ENCODE measurements at regions not wholly inside any gene's neighbourhood (a gene's known extent, or its start where the extent isn't known, plus 50 kb on each side); places are given as distances from the start of the nearest gene placed in this dataset.

DNA sequence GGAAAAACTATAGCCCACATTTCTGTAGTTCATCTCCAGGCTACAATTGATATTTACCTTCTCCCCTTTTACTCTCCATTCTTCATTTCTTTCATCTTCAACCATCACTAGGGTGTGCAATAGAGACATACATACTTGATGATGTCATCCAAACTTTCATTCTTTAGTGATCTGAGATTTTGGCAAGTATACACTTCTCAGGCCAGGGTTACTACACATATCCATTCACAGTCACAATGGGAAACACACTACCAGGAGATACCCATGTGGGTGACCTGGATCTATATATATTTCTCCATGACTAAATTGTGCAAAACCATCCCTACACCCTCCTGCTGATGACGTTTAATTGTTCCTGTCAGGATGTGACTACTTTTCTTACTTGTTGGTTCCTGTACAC is 769.5 kb upstream of the DPPA4 start:
- no peak for DNase-seq (ENCODE audit: low read depth)

- no peak for DNase-seq (ENCODE audit: low read depth)
These were observed 786.6 kb upstream of the DPPA4 start for GRCh38 chr3:110123946-110124345.

DNA sequence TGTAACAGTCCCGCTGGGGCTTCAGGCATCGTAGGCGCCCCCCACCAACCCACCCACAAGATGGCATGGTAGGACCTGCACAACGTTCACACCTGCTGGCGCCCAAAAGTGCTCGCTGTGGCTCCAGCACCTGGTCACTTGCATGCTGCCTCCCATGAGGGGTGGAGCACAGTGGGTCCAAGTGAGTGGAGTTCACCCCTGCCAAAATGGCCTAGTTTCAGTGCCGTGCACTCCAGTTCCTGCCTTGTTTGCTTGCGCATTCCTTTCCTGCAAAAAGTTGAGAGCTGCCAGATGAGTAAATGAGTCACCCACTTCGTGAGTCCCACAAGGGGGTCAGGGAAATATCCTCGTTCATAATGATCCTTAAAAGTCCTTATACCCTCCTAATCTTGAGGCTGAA is 788.7 kb upstream of the DPPA4 start:
- DNase-seq (ENCODE audit: low read depth) = no peak

- no peak for DNase-seq (ENCODE audit: low read depth)
These were observed 796.6 kb upstream of the DPPA4 start for GRCh38 chr3:110133971-110134370.

DNA sequence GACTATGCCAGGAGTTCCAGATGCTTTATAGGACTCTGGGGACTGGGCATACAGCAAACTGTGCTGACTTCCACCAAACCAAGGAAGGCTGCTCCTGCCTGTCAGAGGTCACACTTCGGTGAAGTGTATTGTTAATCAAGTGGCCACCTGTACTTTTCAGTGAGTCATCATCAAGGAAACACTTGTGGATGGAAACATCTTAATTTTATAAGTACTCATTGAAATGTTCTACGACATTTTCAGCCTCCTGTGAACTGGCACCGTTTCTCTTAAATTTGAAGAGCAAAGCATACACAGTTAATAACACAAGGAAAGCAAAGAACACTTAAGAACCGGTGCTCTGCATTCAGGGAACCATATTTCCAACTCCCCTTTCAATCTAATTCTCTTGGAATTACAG is 801.7 kb upstream of the DPPA4 start:
- no peak for DNase-seq (ENCODE audit: low read depth)

DNA sequence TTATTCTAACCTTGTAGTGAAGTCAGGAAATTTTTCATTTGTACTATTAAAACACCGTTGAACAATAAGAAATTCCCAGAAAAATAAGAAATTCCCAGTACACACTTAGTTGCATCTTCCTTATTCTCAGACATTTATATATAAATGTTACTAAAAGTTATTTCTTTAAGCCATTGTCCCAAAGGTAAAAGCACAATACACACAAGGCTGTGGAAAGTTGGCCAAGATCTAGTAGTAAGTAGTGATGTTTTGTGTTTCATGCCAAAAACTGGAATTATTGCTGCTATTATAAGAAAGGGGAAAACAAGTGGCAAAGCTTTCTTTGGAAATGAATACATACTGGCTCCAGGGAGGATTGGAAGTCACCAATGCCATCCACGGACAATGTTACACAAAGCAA is 802.5 kb upstream of the DPPA4 start:
- DNase-seq (ENCODE audit: low read depth) = no peak

DNA sequence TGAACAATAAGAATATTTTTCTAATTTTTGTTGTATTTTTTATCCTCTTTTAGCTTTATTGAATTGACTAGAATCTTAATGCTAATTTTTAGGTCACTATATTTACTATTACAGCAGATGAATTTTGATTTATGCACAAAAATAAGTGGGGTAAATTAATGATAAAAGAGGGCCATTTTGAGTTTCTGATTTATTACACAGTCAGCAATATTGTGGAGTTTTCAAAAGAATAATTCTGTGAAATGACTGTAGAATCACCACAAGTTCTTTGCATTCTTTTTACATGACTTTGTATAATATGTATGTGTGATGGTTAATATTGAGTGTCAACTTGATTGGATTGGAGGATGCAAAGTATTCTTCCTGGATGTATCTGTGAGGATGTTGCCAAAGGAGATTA is 812.4 kb upstream of the DPPA4 start:
- no peak for DNase-seq (ENCODE audit: low read depth)

- DNase-seq (ENCODE audit: low read depth) = no peak
These were observed 819.9 kb upstream of the DPPA4 start for GRCh38 chr3:110157221-110157620.

DNA sequence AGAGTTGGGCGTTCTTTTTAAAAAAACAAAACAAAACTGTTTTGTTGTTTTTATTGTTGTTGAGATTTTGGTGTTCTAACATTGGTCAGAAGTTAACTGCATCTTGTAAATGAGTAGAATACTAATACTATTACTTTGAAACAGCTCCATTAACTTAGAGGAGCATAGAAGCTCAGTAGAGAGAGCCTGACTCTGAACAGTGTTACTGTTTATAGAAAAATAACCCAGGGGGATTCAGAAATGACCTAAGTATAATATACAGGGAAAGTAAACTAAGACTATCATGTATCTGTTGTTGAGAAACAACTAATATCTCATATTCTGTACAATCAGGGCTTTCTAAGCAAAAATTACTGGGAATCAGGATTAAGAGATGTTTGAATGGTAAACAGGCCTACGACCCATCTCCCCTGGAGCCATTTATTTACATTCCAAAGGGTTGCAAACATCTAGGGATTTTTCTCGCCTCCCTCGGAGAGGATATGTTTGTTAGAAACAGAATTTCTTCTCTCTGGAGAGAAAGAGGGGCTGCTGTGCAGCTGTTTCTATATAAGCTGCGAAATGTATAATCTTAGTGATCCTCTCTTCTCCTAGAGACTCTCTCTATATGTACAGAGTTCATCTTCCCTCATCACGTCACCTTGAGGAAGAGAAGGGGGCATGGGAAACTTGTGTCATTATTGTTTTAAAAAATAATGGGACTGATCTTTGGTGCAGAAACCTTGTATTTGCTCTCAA is 827.5 kb upstream of the DPPA4 start:
- no peak for DNase-seq (ENCODE audit: low read depth)

DNA sequence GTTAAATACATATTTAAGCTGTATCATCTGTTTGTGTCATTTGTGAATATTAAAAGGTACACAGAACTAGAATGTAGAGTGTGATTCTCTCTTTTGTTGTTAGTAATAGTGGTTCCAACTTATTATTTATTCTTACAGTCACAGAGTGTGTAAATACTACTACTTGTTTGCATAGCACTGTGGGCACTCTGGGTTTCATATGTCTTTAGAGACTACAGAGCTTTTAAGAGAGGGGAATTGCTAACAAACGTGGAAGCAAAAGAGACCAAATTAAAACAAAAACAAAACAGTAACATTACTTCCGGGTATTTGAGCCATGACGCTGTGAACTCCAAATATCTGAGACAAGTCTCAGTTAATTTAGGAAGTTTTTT is 828.0 kb upstream of the DPPA4 start:
- DNase-seq (ENCODE audit: low read depth) = no peak

- no peak for DNase-seq (ENCODE audit: low read depth)
These were observed 828.4 kb upstream of the DPPA4 start for GRCh38 chr3:110165753-110166152.

- DNase-seq (ENCODE audit: low read depth) = no peak
These were observed 829.4 kb upstream of the DPPA4 start for GRCh38 chr3:110166791-110167190.

- DNase-seq (ENCODE audit: low read depth) = no peak
These were observed 837.6 kb upstream of the DPPA4 start for GRCh38 chr3:110174908-110175307.

DNA sequence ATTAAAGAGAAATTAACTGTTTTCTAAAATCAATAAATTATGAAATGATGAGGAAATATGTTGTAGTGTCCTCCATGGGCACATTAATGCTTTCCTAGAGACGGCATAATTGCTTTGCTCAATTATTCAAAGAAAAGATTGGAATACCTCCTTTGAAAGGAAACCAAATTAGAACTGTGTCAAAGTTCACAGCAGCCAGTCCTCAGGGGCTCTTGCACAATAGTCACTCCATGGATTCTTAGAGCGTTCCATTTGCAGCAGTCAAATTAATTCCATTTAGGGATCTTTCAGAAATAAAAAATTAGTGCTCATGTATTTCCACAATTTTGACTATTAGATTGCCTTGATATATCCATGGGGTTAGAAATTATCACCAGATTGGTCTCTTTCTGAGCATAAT is 841.6 kb upstream of the DPPA4 start:
- no peak for DNase-seq (ENCODE audit: low read depth)

- DNase-seq (ENCODE audit: low read depth) = no peak
These were observed 843.4 kb upstream of the DPPA4 start for GRCh38 chr3:110180733-110181132.

DNA sequence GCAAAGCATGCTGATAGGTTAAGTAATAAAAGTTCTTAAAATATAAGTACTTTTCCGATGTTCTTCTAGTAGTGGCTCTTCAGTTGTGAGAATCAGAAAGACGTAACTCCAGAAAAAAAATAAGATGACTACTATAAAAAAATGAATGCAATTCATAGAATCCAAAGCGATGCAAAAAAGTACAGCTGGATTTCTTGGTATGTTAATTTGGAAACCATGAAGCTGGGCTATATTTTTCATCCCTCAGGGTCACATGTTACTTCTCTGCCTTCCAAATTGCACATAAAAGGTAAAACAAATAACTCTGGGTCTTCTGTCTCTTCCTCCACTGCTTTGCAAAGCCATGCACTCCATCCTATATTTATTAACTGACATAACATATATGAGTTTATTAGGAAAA is 843.9 kb upstream of the DPPA4 start:
- no peak for DNase-seq (ENCODE audit: low read depth)

GRCh38 chr3:110184536-110184935 is 847.2 kb upstream of the DPPA4 start:
- DNase-seq (ENCODE audit: low read depth) = no peak

GRCh38 chr3:110193074-110193473 is 855.7 kb upstream of the DPPA4 start:
- DNase-seq (ENCODE audit: low read depth) = no peak

- DNase-seq (ENCODE audit: low read depth) = no peak
These were observed 861.6 kb upstream of the DPPA4 start for GRCh38 chr3:110198717-110199587.

DNA sequence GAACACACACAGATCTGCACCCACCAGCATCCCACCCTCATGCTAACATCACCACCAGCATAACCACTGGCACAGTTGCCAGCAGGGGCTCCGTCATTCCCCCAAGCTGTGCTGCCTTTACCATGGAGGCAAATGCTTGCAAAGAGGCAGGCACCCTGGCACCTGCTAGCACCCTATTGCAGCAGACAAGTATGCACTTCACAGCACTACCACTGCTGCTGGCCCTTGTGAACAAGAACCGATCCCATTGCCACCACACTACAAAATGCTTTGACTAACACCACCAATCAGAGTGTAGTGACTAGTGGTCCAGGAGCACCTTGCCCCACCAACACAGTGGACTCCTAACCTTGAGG is 862.2 kb upstream of the DPPA4 start:
- DNase-seq (ENCODE audit: low read depth) = no peak

DNA sequence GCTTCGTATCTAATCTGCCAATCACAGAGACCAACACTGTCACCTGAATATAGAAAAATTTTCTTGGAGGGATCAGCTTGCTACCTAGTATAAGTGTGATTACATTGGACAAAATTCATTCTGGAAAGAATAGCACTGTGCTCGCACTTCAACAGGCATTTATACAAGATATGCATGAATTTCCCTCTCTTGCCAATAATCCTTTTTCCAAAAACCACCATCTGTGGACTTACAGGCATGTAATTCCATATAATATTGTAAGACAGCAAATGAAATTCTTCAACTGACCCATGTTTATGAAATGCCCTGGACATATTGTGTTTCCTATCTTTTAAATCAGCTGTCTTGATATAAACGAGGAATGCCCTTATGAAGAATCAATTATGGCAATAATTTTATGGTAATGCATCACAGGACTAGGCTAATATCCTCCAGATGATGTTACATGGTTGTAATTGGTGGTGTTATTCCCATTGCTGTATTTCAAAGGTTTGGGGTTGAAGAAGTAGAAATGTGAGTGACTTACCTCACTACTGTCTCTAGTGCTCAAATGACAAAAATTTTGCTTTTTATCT is 861.4 kb upstream of the NECTIN3 start:
- DNase-seq (ENCODE audit: low read depth) = no peak

- DNase-seq (ENCODE audit: low read depth) = no peak
These were observed 845.0 kb upstream of the NECTIN3 start for GRCh38 chr3:110226645-110227044.

DNA sequence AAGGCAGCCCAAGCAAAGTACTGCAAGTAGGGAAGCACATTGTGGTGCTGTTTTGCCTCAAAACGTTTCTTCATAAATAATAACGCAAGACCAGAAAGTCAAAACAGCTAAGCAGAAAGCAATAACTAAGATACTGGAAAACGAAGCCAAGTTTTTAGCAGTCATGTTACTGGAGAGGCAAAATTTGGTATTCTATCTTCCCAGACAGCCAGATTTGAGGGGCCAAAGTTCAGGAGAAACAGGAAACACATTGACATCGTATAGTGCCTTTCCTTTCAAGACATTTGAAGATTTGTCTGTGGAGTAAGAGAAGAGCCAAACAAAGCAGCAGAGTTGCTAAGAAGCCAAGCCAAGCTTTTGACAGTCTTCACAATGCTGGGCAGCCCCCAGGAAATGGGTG is 843.6 kb upstream of the NECTIN3 start:
- DNase-seq (ENCODE audit: low read depth) = no peak

Measured in stimulated activated CD8-positive, alpha-beta memory T cell treated with anti-CD3 and anti-CD28 coated beads, Interleukin-15, amount 100 ng/mL, for 1 hour (primary cell).